Epithelial cell of proximal tubule (primary cell): ENCODE measurements at regions not wholly inside any gene's neighbourhood (a gene's known extent, or its start where the extent isn't known, plus 50 kb on each side); places are given as distances from the start of the nearest gene placed in this dataset.

Source experiments
- DNase-seq: peaks from one replicate; pipeline ENCODE4 v3.0.0-alpha.2; 2011; ENCODE audit warnings: low read depth
- H3K4me3 ChIP-seq: 2 replicates; pipeline ENCODE4 v1.5.1; 2011; ENCODE audit warnings: low read depth, mild to moderate bottlenecking, low read length
- TF ChIP-seq, protein P1 (sequence below): conservative IDR thresholded peaks from 2 replicates; pipeline ENCODE4 v1.5.1; 2012; ENCODE audit warnings: low read depth, mild to moderate bottlenecking, low read length

- no peak for DNase-seq
- H3K4me3 ChIP-seq = no peak overlapping the region
- TF ChIP-seq, protein P1, sequence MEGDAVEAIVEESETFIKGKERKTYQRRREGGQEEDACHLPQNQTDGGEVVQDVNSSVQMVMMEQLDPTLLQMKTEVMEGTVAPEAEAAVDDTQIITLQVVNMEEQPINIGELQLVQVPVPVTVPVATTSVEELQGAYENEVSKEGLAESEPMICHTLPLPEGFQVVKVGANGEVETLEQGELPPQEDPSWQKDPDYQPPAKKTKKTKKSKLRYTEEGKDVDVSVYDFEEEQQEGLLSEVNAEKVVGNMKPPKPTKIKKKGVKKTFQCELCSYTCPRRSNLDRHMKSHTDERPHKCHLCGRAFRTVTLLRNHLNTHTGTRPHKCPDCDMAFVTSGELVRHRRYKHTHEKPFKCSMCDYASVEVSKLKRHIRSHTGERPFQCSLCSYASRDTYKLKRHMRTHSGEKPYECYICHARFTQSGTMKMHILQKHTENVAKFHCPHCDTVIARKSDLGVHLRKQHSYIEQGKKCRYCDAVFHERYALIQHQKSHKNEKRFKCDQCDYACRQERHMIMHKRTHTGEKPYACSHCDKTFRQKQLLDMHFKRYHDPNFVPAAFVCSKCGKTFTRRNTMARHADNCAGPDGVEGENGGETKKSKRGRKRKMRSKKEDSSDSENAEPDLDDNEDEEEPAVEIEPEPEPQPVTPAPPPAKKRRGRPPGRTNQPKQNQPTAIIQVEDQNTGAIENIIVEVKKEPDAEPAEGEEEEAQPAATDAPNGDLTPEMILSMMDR = no peak
Observed at GRCh38 chr7:17682586-17682985, 257.7 kb downstream of the SNX13 start.

DNA sequence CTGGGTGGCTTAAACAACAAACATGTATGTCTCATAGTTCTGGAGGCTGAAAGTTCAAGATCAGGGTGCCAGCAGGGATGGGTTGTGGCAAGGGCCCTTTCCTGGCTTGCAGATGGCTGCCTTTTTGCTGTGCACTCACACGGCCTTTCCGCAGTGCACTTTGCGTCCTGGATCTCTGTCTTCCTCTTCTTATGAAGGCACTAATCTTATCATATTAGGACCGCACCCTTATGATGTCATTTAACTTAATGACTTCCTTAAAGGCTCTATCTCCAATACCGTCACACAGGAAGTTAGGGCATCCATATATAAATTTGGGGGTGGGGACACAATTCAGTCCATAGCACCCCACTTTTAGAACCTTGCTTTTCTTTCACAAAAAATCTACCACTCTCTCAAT lies 255.2 kb downstream of the SNX13 start:
- TF ChIP-seq, protein P1 = no peak
- no peak for DNase-seq
- H3K4me3 ChIP-seq = no peak overlapping the region

DNA sequence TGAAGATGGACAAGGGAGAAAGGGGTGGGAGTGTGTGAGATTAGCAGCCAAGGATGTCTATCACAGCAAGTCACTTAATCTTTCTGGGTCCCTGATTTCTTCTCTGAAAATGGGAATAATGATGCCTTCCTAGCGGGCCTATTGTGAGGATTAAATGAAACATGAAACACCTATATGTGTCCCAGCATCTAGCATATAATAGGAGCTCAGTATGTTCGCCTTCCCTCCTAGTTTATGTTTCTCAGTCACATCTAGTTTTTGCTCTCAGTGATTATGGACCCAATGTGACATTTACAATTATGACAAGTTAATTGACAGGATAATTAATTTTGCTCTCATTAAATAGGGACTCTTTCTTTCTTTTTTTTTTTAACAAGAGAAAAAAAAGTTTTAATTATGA lies 252.9 kb downstream of the SNX13 start:
- TF ChIP-seq, protein P1 = no peak
- no peak overlapping the region for H3K4me3 ChIP-seq
- no peak for DNase-seq

DNA sequence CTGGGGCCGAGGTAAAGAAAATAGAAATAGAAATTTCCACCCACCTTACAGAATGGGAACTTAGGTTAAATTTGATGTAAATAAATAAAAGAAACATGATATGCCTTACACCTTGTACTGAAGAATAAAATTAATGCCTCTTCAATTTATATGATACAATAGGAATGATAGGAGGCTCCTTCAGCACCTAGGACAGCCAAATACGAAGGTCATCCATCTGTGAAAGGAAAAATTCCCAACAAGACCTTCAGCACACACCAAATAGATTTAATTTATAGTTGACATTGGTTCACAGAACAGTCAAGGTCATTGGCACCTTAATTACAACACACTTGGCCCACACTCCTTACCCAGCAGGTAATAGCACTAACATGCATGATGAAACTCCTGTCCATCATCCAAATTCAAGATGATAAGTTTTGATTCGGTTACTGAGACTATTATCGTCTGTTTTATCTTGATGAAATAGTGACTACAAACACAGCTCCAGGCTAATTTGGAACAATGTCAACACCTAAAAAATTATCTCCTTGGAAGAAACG lies 250.9 kb downstream of the SNX13 start:
- TF ChIP-seq, protein P1 = no peak
- DNase-seq = no peak
- no peak overlapping the region for H3K4me3 ChIP-seq

DNA sequence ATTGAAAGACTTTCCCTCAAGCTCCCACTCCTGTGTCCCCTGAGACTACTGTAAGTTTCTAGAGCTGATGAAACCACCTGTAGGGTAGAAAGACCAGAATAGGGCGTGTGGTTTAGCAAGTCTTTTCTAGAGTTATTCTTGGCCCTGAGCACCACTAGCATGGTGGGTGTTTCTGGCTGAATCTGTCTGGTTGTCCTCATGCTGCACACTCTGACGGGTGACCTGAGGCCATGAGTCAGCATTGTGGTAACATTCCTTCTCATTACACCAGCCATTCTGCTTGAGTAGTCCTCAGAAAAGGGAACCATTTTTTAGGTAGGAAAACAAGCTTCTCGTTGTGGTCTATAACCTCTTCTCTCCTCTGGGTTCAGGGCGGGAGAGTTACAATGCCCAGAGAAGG lies 250.3 kb downstream of the SNX13 start:
- H3K4me3 ChIP-seq = no peak overlapping the region
- TF ChIP-seq, protein P1 = no peak
- peak; percentile 63 for DNase-seq

DNA sequence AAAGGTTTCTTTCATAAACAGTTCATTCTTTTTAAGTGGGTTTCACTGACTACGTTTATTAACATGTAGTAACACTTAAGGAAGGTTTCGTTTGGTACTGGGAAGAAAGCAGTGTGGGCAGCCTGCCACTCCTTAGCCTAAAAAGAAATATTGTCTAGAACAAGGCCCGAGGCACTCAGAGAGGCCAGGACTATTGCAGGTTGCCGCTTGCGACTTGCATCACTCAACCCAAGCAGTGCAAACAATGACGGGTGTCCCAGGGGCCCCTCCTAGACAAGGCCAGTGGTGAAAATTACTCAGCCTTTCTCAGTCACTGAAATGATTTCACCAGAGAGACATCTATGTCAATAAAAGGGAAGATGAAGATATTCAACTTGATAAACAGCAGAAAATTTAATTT lies 243.9 kb downstream of the SNX13 start:
- DNase-seq = no peak
- TF ChIP-seq, protein P1 = no peak
- no peak overlapping the region for H3K4me3 ChIP-seq

- no peak overlapping the region for H3K4me3 ChIP-seq
- TF ChIP-seq, protein P1 = no peak
- DNase-seq = no peak
Observed at GRCh38 chr7:17697128-17697881, 243.0 kb downstream of the SNX13 start.
